HG02678 (cell line): ENCODE measurements at regions not wholly inside any gene's neighbourhood (a gene's known extent, or its start where the extent isn't known, plus 50 kb on each side); places are given as distances from the start of the nearest gene placed in this dataset.

Experiments used
- ATAC-seq: cut with Tn5 transposase; IDR thresholded peaks from one replicate; pipeline ENCODE4 v1.9.1; 2021; ENCODE audit warnings: mild to moderate bottlenecking, moderate library complexity; ENCODE audit not compliant: unreplicated experiment

- ATAC-seq = no peak
Observed at GRCh38 chr7:11895337-11895736, 63.3 kb upstream of the THSD7A start.

GRCh38 chr7:11896663-11897062 lies 64.7 kb upstream of the THSD7A start:
- ATAC-seq = no peak

GRCh38 chr7:11899247-11899646 lies 67.2 kb upstream of the THSD7A start:
- no peak for ATAC-seq

- no peak for ATAC-seq
Observed at GRCh38 chr7:11910253-11910652, 78.3 kb upstream of the THSD7A start.

- ATAC-seq = no peak
Observed at GRCh38 chr7:11911900-11912299, 79.9 kb upstream of the THSD7A start.

GRCh38 chr7:11914645-11915044 lies 82.6 kb upstream of the THSD7A start:
- no peak for ATAC-seq

- ATAC-seq = no peak
Observed at GRCh38 chr7:11923376-11923930, 91.5 kb upstream of the THSD7A start.

GRCh38 chr7:11931307-11931706 lies 99.3 kb upstream of the THSD7A start:
- no peak for ATAC-seq

- ATAC-seq = no peak
Observed at GRCh38 chr7:11934796-11935195, 102.8 kb upstream of the THSD7A start.

GRCh38 chr7:11935905-11936304 lies 103.9 kb upstream of the THSD7A start:
- ATAC-seq = no peak

- ATAC-seq = no peak
Observed at GRCh38 chr7:11946794-11947193, 114.8 kb upstream of the THSD7A start.

GRCh38 chr7:11950281-11950680 lies 118.3 kb upstream of the THSD7A start:
- no peak for ATAC-seq

GRCh38 chr7:11950942-11951341 lies 118.9 kb upstream of the THSD7A start:
- no peak for ATAC-seq

GRCh38 chr7:11951909-11952308 lies 119.9 kb upstream of the THSD7A start:
- no peak for ATAC-seq

GRCh38 chr7:11952972-11953371 lies 121.0 kb upstream of the THSD7A start:
- no peak for ATAC-seq

- ATAC-seq = no peak
Observed at GRCh38 chr7:11956991-11957390, 125.0 kb upstream of the THSD7A start.

GRCh38 chr7:11957956-11958355 lies 126.0 kb upstream of the THSD7A start:
- ATAC-seq = no peak

GRCh38 chr7:11959121-11959520 lies 127.1 kb upstream of the THSD7A start:
- ATAC-seq = no peak

- no peak for ATAC-seq
Observed at GRCh38 chr7:11960621-11961020, 128.6 kb upstream of the THSD7A start.

- no peak for ATAC-seq
Observed at GRCh38 chr7:11969643-11970042, 137.6 kb upstream of the THSD7A start.

GRCh38 chr7:11970132-11970531 lies 138.1 kb upstream of the THSD7A start:
- ATAC-seq = no peak

- no peak for ATAC-seq
Observed at GRCh38 chr7:11985376-11985775, 153.4 kb upstream of the THSD7A start.

GRCh38 chr7:11985971-11986370 lies 154.0 kb upstream of the THSD7A start:
- ATAC-seq = no peak

- no peak for ATAC-seq
Observed at GRCh38 chr7:11988186-11988585, 156.2 kb upstream of the THSD7A start.
